ENCODE measurements at regions not wholly inside any gene's neighbourhood (a gene's known extent, or its start where the extent isn't known, plus 50 kb on each side); places are given as distances from the start of the nearest gene placed in this dataset.

GRCh38 chr7:27394871-27395270, 152.3 kb downstream of the EVX1 start:
- TF ChIP-seq CTCF (IDR thresholded peaks at IDR 0.05; ENCODE audit: poor library complexity), result no peak
- no peak for TF ChIP-seq EZH2phosphoT487 (IDR thresholded peaks at IDR 0.05; ENCODE audit: low read depth, severe bottlenecking, unreplicated experiment)
- TF ChIP-seq EZH2 (IDR thresholded peaks at IDR 0.05; ENCODE audit: borderline replicate concordance), result no peak
- 97% methylated on average over 2 of the region's 2 CpGs for WGBS (ENCODE audit: low lambda C conversion rate, missing lambda C conversion rate)

GRCh38 chr7:27395626-27396025, 153.0 kb downstream of the EVX1 start:
- no peak overlapping the region for H3K4me2 ChIP-seq
- H2AFZ ChIP-seq, result no peak overlapping the region
- 85% methylated on average over 3 of the region's 3 CpGs for WGBS (ENCODE audit: low lambda C conversion rate, missing lambda C conversion rate)
- no peaks in the 10 kb centered on the region for H4K20me1 ChIP-seq (ENCODE audit: insufficient read depth, poor library complexity, severe bottlenecking)
- H3K4me3 ChIP-seq, result no peak overlapping the region
- H3K9me3 ChIP-seq (ENCODE audit: low read depth), result no peaks in the 10 kb centered on the region
- no peaks in the 10 kb centered on the region for H3K27me3 ChIP-seq
- H3K36me3 ChIP-seq (replicated peaks; ENCODE audit: insufficient read depth, low read depth), result no peaks in the 10 kb centered on the region
- H3K4me1 ChIP-seq (ENCODE audit: insufficient read depth), result no peaks in the 10 kb centered on the region
- no peak for DNase-seq (ENCODE audit: low spot score)
- H3K79me2 ChIP-seq, result no peaks in the 10 kb centered on the region
- no peaks in the 10 kb centered on the region for H3K9me2 ChIP-seq (replicated peaks; ENCODE audit: insufficient read depth)
- H3K27ac ChIP-seq, result no peak overlapping the region
- TF ChIP-seq EZH2phosphoT487 (IDR thresholded peaks at IDR 0.05; ENCODE audit: low read depth, severe bottlenecking, unreplicated experiment) (no peak), CTCF (IDR thresholded peaks at IDR 0.05; ENCODE audit: poor library complexity) (no peak), EZH2 (IDR thresholded peaks at IDR 0.05; ENCODE audit: borderline replicate concordance) (no peak)

More at GRCh38 chr7:27394871-27395270, 152.3 kb downstream of the EVX1 start:
- Histone ChIP-seq H3K36me3 (replicated peaks; ENCODE audit: insufficient read depth, low read depth) (no peaks in the 10 kb centered on the region), H3K27me3 (no peaks in the 10 kb centered on the region), H3K27ac (no peak overlapping the region), H3K4me3 (no peak overlapping the region), H2AFZ (no peak overlapping the region), H3K4me1 (ENCODE audit: insufficient read depth) (no peaks in the 10 kb centered on the region), H3K9me2 (replicated peaks; ENCODE audit: insufficient read depth) (no peaks in the 10 kb centered on the region), H3K4me2 (no peak overlapping the region), H3K9me3 (ENCODE audit: low read depth) (no peaks in the 10 kb centered on the region), H3K79me2 (no peaks in the 10 kb centered on the region), H4K20me1 (ENCODE audit: insufficient read depth, poor library complexity, severe bottlenecking) (no peaks in the 10 kb centered on the region)
- DNase-seq (ENCODE audit: low spot score), result no peak

- H3K27ac ChIP-seq, result no peak overlapping the region
- no peak overlapping the region for H3K4me2 ChIP-seq
- no peak overlapping the region for H2AFZ ChIP-seq
- no peaks in the 10 kb centered on the region for H3K79me2 ChIP-seq
- no peak overlapping the region for H3K4me3 ChIP-seq
- H3K9me2 ChIP-seq (replicated peaks; ENCODE audit: insufficient read depth), result no peaks in the 10 kb centered on the region
- TF ChIP-seq EZH2 (IDR thresholded peaks at IDR 0.05; ENCODE audit: borderline replicate concordance) (no peak), EZH2phosphoT487 (IDR thresholded peaks at IDR 0.05; ENCODE audit: low read depth, severe bottlenecking, unreplicated experiment) (no peak), CTCF (IDR thresholded peaks at IDR 0.05; ENCODE audit: poor library complexity) (no peak)
- H3K27me3 ChIP-seq, result no peaks in the 10 kb centered on the region
- no peaks in the 10 kb centered on the region for H4K20me1 ChIP-seq (ENCODE audit: insufficient read depth, poor library complexity, severe bottlenecking)
- DNase-seq (ENCODE audit: low spot score), result no peak
- WGBS (ENCODE audit: low lambda C conversion rate, missing lambda C conversion rate), result 98% methylated on average over 3 of the region's 3 CpGs
- no peaks in the 10 kb centered on the region for H3K4me1 ChIP-seq (ENCODE audit: insufficient read depth)
- no peaks in the 10 kb centered on the region for H3K36me3 ChIP-seq (replicated peaks; ENCODE audit: insufficient read depth, low read depth)
- no peaks in the 10 kb centered on the region for H3K9me3 ChIP-seq (ENCODE audit: low read depth)
These were observed 154.9 kb downstream of the EVX1 start for GRCh38 chr7:27397503-27397902.

GRCh38 chr7:27398851-27399250, 156.2 kb downstream of the EVX1 start:
- Histone ChIP-seq H3K27me3 (no peaks in the 10 kb centered on the region), H3K36me3 (replicated peaks; ENCODE audit: insufficient read depth, low read depth) (no peaks in the 10 kb centered on the region), H3K4me3 (no peak overlapping the region), H3K4me1 (ENCODE audit: insufficient read depth) (no peaks in the 10 kb centered on the region), H3K4me2 (no peak overlapping the region), H3K27ac (no peak overlapping the region), H3K79me2 (no peaks in the 10 kb centered on the region), H3K9me2 (replicated peaks; ENCODE audit: insufficient read depth) (no peaks in the 10 kb centered on the region), H4K20me1 (ENCODE audit: insufficient read depth, poor library complexity, severe bottlenecking) (no peaks in the 10 kb centered on the region), H3K9me3 (ENCODE audit: low read depth) (no peaks in the 10 kb centered on the region), H2AFZ (no peak overlapping the region)
- TF ChIP-seq CTCF (IDR thresholded peaks at IDR 0.05; ENCODE audit: poor library complexity) (no peak), EZH2phosphoT487 (IDR thresholded peaks at IDR 0.05; ENCODE audit: low read depth, severe bottlenecking, unreplicated experiment) (no peak), EZH2 (IDR thresholded peaks at IDR 0.05; ENCODE audit: borderline replicate concordance) (no peak)
- DNase-seq (ENCODE audit: low spot score), result no peak
- 47% methylated on average over 3 of the region's 3 CpGs for WGBS (ENCODE audit: low lambda C conversion rate, missing lambda C conversion rate)

All from hepatocyte (in vitro differentiated cells).